ENCODE measurements at regions not wholly inside any gene's neighbourhood (a gene's known extent, or its start where the extent isn't known, plus 50 kb on each side); places are given as distances from the start of the nearest gene placed in this dataset.

- TF ChIP-seq CTCF (optimal IDR thresholded peaks at IDR 0.05 in 1 of 3, IDR thresholded peaks at IDR 0.05 in 1 of 3, conservative IDR thresholded peaks at IDR 0.05 in 1 of 3; ENCODE audit: extremely low read depth in 1 of 3, insufficient read depth in 2 of 3, low read length in 3 of 3): no peak
- no peak for TF ChIP-seq EZH2 (IDR thresholded peaks at IDR 0.05; ENCODE audit: low read length)
Measured at GRCh38 chr4:89463341-89463740, 155.7 kb upstream of the GPRIN3 start.

Data from keratinocyte (primary cell).